Kidney capillary endothelial cell (primary cell): ENCODE measurements at regions not wholly inside any gene's neighbourhood (a gene's known extent, or its start where the extent isn't known, plus 50 kb on each side); places are given as distances from the start of the nearest gene placed in this dataset.
"Not testable (repeated sequence)": the region's sequence is repeated elsewhere in the genome, so short reads cannot be mapped to it uniquely, and the experiment has no call there.

Experiments used
- DNase-seq: peaks from one replicate; pipeline ENCODE4 v3.0.0-alpha.2; 2018; ENCODE audit warnings: low spot score

GRCh38 chr12:107590413-107590812 lies 95.2 kb upstream of the PWP1 start:
- no peak for DNase-seq

GRCh38 chr12:107590814-107591375 lies 94.7 kb upstream of the PWP1 start:
- no peak for DNase-seq

GRCh38 chr12:107593713-107594381 lies 91.8 kb upstream of the PWP1 start:
- no peak for DNase-seq

- peak; percentile 80 for DNase-seq
Measured at GRCh38 chr12:107594995-107595394, 90.6 kb upstream of the PWP1 start.

GRCh38 chr12:107597695-107598410 lies 87.7 kb upstream of the PWP1 start:
- no peak for DNase-seq

GRCh38 chr12:107598906-107599305 lies 86.7 kb upstream of the PWP1 start:
- no peak for DNase-seq

- DNase-seq: no peak
Measured at GRCh38 chr12:107600581-107601144, 84.9 kb upstream of the PWP1 start.

- DNase-seq: no peak
Measured at GRCh38 chr12:107602446-107602845, 83.2 kb upstream of the PWP1 start.

GRCh38 chr12:107605293-107605692 lies 80.3 kb upstream of the PWP1 start:
- DNase-seq: no peak

GRCh38 chr12:107607464-107608392 lies 77.9 kb upstream of the PWP1 start:
- peak; percentile 69 for DNase-seq

- DNase-seq: not testable (repeated sequence)
Measured at GRCh38 chr12:107608779-107609178, 76.8 kb upstream of the PWP1 start.

- DNase-seq: peak; percentile 39
Measured at GRCh38 chr12:107610021-107610859, 75.4 kb upstream of the PWP1 start.

GRCh38 chr12:107612508-107612907 lies 73.1 kb upstream of the PWP1 start:
- no peak for DNase-seq

- no peak for DNase-seq
Measured at GRCh38 chr12:107616941-107617340, 68.7 kb upstream of the PWP1 start.

- DNase-seq: no peak
Measured at GRCh38 chr12:107618106-107618505, 67.5 kb upstream of the PWP1 start.

GRCh38 chr12:107619831-107620230 lies 65.8 kb upstream of the PWP1 start:
- DNase-seq: no peak

- DNase-seq: no peak
Measured at GRCh38 chr12:107622001-107622400, 63.6 kb upstream of the PWP1 start.

GRCh38 chr12:107624493-107624892 lies 61.1 kb upstream of the PWP1 start:
- no peak for DNase-seq

GRCh38 chr12:107631715-107632114 lies 53.9 kb upstream of the PWP1 start:
- no peak for DNase-seq

- no peak for DNase-seq
Measured at GRCh38 chr12:107632246-107632645, 53.4 kb upstream of the PWP1 start.

- no peak for DNase-seq
Measured at GRCh38 chr12:107634530-107634929, 51.1 kb upstream of the PWP1 start.
